ENCODE measurements at regions not wholly inside any gene's neighbourhood (a gene's known extent, or its start where the extent isn't known, plus 50 kb on each side); places are given as distances from the start of the nearest gene placed in this dataset.

DNA sequence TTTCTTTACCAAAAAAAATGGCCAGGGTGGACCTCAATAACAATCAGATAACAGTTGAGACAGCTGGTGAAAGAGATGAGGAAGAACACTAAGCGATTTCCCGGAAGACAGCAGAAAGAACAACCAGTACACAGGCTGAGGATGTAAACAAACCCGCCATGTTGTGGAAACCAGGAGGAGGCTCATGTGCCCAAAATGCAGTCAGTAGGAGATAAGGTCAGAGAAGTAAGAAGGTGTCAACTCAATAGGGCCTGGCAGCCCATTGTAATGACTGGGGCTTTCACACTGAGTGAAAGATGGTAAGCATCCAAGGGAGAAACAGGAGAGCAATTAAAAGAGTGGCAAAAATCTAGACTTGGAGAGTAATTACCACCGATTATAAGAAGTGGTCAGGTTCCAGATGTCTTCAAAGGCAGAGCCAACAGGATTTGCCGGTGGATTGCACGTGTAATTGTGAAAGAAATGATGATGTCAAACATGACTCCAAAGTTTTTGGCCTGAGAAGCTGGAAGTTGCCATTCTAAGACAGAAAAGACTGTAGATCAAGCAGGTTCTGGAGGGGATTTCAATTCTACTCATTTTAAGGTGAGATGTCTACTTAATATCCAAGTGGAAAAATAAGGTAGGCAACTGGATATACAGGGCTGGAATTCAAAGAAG lies 77.7 kb upstream of the CYP1B1 start (continued):
- TF ChIP-seq, protein P1, sequence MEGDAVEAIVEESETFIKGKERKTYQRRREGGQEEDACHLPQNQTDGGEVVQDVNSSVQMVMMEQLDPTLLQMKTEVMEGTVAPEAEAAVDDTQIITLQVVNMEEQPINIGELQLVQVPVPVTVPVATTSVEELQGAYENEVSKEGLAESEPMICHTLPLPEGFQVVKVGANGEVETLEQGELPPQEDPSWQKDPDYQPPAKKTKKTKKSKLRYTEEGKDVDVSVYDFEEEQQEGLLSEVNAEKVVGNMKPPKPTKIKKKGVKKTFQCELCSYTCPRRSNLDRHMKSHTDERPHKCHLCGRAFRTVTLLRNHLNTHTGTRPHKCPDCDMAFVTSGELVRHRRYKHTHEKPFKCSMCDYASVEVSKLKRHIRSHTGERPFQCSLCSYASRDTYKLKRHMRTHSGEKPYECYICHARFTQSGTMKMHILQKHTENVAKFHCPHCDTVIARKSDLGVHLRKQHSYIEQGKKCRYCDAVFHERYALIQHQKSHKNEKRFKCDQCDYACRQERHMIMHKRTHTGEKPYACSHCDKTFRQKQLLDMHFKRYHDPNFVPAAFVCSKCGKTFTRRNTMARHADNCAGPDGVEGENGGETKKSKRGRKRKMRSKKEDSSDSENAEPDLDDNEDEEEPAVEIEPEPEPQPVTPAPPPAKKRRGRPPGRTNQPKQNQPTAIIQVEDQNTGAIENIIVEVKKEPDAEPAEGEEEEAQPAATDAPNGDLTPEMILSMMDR (conservative IDR thresholded peaks at IDR 0.05; ENCODE audit: low read depth in 2 of 2) = no peak
- no peak for TF ChIP-seq STAT1 (IDR thresholded peaks at IDR 0.05; ENCODE audit: unreplicated experiment)

DNA sequence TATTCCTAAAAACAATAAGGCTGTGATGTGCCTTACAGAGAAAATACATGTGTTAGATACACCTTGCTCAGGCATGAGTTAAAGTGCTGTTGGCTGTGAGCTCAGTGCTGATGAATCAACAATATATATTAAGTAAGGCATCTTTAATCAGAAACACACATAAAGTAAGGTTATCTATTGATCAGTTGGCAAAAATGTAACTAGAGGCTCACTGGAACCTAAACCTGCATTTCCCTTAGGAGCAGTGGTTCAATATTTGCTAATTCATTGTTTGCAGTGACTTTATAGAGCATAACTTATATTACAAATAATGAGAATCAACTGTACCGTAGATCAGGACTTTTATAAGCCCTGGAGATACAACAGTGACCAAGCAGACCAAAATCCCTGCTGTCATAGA lies 77.0 kb upstream of the CYP1B1 start:
- Histone ChIP-seq H3K27ac (ENCODE audit: low read depth) (no peak overlapping the region), H3K27me3 (ENCODE audit: insufficient read depth) (no peaks in the 10 kb centered on the region), H3K4me3 (no peak overlapping the region), H3K9me2 (ENCODE audit: insufficient read depth) (peaks cover 23% of the 10 kb centered on the region), H3K4me1 (ENCODE audit: insufficient read depth) (no peaks in the 10 kb centered on the region), H3K36me3 (ENCODE audit: insufficient read depth) (no peaks in the 10 kb centered on the region), H3F3A (replicated peaks; ENCODE audit: low read depth) (no peaks in the 10 kb centered on the region), H4K20me1 (replicated peaks; ENCODE audit: insufficient read depth) (no peaks in the 10 kb centered on the region), H2AFZ (no peak overlapping the region; the same call in 1 of the 2 replicates), H3K4me2 (no peak overlapping the region), H3K79me2 (replicated peaks; ENCODE audit: insufficient read depth) (no peaks in the 10 kb centered on the region)
- Mint-ChIP-seq H3K27ac (no peak overlapping the region), H3K27me3 (ENCODE audit: insufficient read depth, low read depth, poor library complexity) (peaks cover 3% of the 10 kb centered on the region), H3K9me3 (no peaks in the 10 kb centered on the region), H3K36me3 (ENCODE audit: low read depth) (no peaks in the 10 kb centered on the region), H3K4me3 (no peak overlapping the region), H3K4me1 (no peaks in the 10 kb centered on the region)
- no peak for ATAC-seq
- DNase-seq (ENCODE audit: low spot score) = no peak
- TF ChIP-seq, protein P2, sequence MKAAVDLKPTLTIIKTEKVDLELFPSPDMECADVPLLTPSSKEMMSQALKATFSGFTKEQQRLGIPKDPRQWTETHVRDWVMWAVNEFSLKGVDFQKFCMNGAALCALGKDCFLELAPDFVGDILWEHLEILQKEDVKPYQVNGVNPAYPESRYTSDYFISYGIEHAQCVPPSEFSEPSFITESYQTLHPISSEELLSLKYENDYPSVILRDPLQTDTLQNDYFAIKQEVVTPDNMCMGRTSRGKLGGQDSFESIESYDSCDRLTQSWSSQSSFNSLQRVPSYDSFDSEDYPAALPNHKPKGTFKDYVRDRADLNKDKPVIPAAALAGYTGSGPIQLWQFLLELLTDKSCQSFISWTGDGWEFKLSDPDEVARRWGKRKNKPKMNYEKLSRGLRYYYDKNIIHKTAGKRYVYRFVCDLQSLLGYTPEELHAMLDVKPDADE (IDR thresholded peaks at IDR 0.05) = no peak
- no peak for TF ChIP-seq EZH2 (IDR thresholded peaks at IDR 0.05; ENCODE audit: low read depth, unreplicated experiment)
- TF ChIP-seq, protein P1 (conservative IDR thresholded peaks at IDR 0.05; ENCODE audit: low read depth in 2 of 2) = no peak
- no peak for TF ChIP-seq POLR2AphosphoS5 (IDR thresholded peaks at IDR 0.05; ENCODE audit: low read depth)
- TF ChIP-seq STAT1 (IDR thresholded peaks at IDR 0.05; ENCODE audit: unreplicated experiment) = no peak
- no peak for TF ChIP-seq EZH2phosphoT487 (IDR thresholded peaks at IDR 0.05; ENCODE audit: unreplicated experiment)
- TF ChIP-seq, protein P3, sequence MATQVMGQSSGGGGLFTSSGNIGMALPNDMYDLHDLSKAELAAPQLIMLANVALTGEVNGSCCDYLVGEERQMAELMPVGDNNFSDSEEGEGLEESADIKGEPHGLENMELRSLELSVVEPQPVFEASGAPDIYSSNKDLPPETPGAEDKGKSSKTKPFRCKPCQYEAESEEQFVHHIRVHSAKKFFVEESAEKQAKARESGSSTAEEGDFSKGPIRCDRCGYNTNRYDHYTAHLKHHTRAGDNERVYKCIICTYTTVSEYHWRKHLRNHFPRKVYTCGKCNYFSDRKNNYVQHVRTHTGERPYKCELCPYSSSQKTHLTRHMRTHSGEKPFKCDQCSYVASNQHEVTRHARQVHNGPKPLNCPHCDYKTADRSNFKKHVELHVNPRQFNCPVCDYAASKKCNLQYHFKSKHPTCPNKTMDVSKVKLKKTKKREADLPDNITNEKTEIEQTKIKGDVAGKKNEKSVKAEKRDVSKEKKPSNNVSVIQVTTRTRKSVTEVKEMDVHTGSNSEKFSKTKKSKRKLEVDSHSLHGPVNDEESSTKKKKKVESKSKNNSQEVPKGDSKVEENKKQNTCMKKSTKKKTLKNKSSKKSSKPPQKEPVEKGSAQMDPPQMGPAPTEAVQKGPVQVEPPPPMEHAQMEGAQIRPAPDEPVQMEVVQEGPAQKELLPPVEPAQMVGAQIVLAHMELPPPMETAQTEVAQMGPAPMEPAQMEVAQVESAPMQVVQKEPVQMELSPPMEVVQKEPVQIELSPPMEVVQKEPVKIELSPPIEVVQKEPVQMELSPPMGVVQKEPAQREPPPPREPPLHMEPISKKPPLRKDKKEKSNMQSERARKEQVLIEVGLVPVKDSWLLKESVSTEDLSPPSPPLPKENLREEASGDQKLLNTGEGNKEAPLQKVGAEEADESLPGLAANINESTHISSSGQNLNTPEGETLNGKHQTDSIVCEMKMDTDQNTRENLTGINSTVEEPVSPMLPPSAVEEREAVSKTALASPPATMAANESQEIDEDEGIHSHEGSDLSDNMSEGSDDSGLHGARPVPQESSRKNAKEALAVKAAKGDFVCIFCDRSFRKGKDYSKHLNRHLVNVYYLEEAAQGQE (IDR thresholded peaks at IDR 0.05; ENCODE audit: unreplicated experiment) = no peak
- TF ChIP-seq, protein P4, sequence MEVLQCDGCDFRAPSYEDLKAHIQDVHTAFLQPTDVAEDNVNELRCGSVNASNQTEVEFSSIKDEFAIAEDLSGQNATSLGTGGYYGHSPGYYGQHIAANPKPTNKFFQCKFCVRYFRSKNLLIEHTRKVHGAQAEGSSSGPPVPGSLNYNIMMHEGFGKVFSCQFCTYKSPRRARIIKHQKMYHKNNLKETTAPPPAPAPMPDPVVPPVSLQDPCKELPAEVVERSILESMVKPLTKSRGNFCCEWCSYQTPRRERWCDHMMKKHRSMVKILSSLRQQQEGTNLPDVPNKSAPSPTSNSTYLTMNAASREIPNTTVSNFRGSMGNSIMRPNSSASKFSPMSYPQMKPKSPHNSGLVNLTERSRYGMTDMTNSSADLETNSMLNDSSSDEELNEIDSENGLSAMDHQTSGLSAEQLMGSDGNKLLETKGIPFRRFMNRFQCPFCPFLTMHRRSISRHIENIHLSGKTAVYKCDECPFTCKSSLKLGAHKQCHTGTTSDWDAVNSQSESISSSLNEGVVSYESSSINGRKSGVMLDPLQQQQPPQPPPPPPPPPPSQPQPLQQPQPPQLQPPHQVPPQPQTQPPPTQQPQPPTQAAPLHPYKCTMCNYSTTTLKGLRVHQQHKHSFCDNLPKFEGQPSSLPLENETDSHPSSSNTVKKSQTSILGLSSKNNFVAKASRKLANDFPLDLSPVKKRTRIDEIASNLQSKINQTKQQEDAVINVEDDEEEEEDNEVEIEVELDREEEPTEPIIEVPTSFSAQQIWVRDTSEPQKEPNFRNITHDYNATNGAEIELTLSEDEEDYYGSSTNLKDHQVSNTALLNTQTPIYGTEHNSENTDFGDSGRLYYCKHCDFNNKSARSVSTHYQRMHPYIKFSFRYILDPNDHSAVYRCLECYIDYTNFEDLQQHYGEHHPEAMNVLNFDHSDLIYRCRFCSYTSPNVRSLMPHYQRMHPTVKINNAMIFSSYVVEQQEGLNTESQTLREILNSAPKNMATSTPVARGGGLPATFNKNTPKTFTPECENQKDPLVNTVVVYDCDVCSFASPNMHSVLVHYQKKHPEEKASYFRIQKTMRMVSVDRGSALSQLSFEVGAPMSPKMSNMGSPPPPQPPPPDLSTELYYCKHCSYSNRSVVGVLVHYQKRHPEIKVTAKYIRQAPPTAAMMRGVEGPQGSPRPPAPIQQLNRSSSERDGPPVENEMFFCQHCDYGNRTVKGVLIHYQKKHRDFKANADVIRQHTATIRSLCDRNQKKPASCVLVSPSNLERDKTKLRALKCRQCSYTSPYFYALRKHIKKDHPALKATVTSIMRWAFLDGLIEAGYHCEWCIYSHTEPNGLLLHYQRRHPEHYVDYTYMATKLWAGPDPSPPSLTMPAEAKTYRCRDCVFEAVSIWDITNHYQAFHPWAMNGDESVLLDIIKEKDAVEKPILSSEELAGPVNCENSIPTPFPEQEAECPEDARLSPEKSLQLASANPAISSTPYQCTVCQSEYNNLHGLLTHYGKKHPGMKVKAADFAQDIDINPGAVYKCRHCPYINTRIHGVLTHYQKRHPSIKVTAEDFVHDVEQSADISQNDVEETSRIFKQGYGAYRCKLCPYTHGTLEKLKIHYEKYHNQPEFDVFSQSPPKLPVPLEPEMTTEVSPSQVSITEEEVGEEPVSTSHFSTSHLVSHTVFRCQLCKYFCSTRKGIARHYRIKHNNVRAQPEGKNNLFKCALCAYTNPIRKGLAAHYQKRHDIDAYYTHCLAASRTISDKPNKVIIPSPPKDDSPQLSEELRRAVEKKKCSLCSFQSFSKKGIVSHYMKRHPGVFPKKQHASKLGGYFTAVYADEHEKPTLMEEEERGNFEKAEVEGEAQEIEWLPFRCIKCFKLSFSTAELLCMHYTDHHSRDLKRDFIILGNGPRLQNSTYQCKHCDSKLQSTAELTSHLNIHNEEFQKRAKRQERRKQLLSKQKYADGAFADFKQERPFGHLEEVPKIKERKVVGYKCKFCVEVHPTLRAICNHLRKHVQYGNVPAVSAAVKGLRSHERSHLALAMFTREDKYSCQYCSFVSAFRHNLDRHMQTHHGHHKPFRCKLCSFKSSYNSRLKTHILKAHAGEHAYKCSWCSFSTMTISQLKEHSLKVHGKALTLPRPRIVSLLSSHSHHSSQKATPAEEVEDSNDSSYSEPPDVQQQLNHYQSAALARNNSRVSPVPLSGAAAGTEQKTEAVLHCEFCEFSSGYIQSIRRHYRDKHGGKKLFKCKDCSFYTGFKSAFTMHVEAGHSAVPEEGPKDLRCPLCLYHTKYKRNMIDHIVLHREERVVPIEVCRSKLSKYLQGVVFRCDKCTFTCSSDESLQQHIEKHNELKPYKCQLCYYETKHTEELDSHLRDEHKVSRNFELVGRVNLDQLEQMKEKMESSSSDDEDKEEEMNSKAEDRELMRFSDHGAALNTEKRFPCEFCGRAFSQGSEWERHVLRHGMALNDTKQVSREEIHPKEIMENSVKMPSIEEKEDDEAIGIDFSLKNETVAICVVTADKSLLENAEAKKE (CRISPR knock-in tag; IDR thresholded peaks at IDR 0.05) = no peak
- no peak for TF ChIP-seq CREB1 (CRISPR knock-in tag; IDR thresholded peaks at IDR 0.05; ENCODE audit: low read depth)

Data from GM23338 (cell line).